Smooth muscle cell (in vitro differentiated cells): ENCODE measurements at regions not wholly inside any gene's neighbourhood (a gene's known extent, or its start where the extent isn't known, plus 50 kb on each side); places are given as distances from the start of the nearest gene placed in this dataset.
A peak's percentile ranks its signal among the peaks of the same experiment; 100 is the strongest.
"Not testable (repeated sequence)": the region's sequence is repeated elsewhere in the genome, so short reads cannot be mapped to it uniquely, and the experiment has no call there.

Experiments used
- DNase-seq: peaks from one replicate; lab custom pipeline; 2025; ENCODE audit not compliant: unreplicated experiment; lab: John Stamatoyannopoulos, UW
- H2AFZ ChIP-seq: fragments of 200-600 bp; sonication (generic); 2 replicates; pipeline ENCODE4 v1.6.0; 2016; ENCODE audit warnings: antibody characterized with exemption, low read depth, mild to moderate bottlenecking
- H3F3A ChIP-seq: fragments of 200-600 bp; sonication (generic); 2 replicates; pipeline ENCODE4 v1.6.0; 2017; ENCODE audit warnings: antibody characterized with exemption, low read depth
- H3K27ac ChIP-seq: fragments of 200-600 bp; sonication (generic); 2 replicates; pipeline ENCODE4 v1.5.1; 2016; ENCODE audit warnings: low read depth, mild to moderate bottlenecking
- H3K27me3 ChIP-seq: fragments of 200-600 bp; sonication (generic); 2 replicates; pipeline ENCODE4 v1.6.1; 2016; ENCODE audit warnings: low read depth, mild to moderate bottlenecking
- H3K36me3 ChIP-seq: fragments of 200-600 bp; sonication (generic); 2 replicates; pipeline ENCODE4 v1.5.1; 2016; ENCODE audit warnings: low read depth
- H3K4me1 ChIP-seq: fragments of 200-600 bp; sonication (generic); 2 replicates; pipeline ENCODE4 v1.5.1; 2016; ENCODE audit warnings: low read depth
- H3K4me2 ChIP-seq: fragments of 200-600 bp; sonication (generic); 2 replicates; pipeline ENCODE4 v1.6.0; 2016; ENCODE audit warnings: mild to moderate bottlenecking
- H3K4me3 ChIP-seq: fragments of 200-600 bp; sonication (generic); 2 replicates; pipeline ENCODE4 v1.5.1; 2016; ENCODE audit warnings: mild to moderate bottlenecking
- H3K79me2 ChIP-seq: fragments of 200-600 bp; sonication (generic); 2 replicates; pipeline ENCODE4 v1.6.0; 2016; ENCODE audit warnings: low read depth, mild to moderate bottlenecking
- H3K9ac ChIP-seq: fragments of 200-600 bp; sonication (generic); 2 replicates; pipeline ENCODE4 v1.6.0; 2016; ENCODE audit warnings: low read depth
- H3K9me3 ChIP-seq: fragments of 200-600 bp; sonication (generic); replicated peaks from 2 replicates; pipeline ENCODE4 v1.5.1; 2016; ENCODE audit warnings: low read depth
- H4K20me1 ChIP-seq: fragments of 200-600 bp; sonication (generic); 2 replicates; pipeline ENCODE4 v1.6.0; 2016; ENCODE audit warnings: low read depth
- CTCF ChIP-seq: fragments of 200-600 bp; sonication (generic); IDR thresholded peaks from 2 replicates; pipeline ENCODE4 v1.5.1; 2017; ENCODE audit warnings: borderline replicate concordance, mild to moderate bottlenecking, antibody characterized with exemption; ENCODE audit not compliant: insufficient read depth, poor library complexity, severe bottlenecking
- WGBS: methylation state at CpG from one replicate; pipeline ENCODE4 v1.1.7; 2016; ENCODE audit warnings: low lambda C conversion rate; 5-methylcytosine and 5-hydroxymethylcytosine counted together

DNA sequence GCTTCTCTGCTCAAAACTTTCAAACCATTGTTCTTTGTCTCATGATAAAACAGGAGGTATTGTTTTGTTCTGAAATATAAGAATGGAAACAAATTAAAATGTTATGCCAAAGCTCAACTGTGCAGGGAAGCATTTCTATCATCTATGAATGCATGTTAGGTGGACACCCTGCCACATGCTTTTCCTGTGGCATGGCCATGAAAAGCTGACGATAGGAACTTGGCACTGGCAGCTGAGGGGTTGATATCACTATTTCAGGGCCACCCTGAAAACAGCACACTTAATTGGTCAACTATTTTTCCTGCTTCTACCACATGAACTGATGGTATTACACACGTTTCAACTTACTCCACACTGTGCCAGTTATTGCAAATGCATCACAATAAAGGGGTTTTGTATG lies 157.3 kb downstream of the MREG start:
- TF ChIP-seq CTCF, result no peak

GRCh38 chr2:215855308-215855707 lies 158.0 kb downstream of the MREG start:
- not testable (repeated sequence) for H4K20me1 ChIP-seq, H3K27ac ChIP-seq, H3K36me3 ChIP-seq, H3K4me3 ChIP-seq, H3K79me2 ChIP-seq, H3K9ac ChIP-seq, H3K9me3 ChIP-seq, H2AFZ ChIP-seq, DNase-seq, H3K27me3 ChIP-seq, H3K4me2 ChIP-seq, H3F3A ChIP-seq, H3K4me1 ChIP-seq
- 92% methylated on average over 1 of the region's 1 CpG for WGBS

More for the DNA sequence above, 157.3 kb downstream of the MREG start:
- Histone ChIP-seq H3K79me2 (no peaks in the 10 kb centered on the region), H3K4me3 (no peak overlapping the region), H2AFZ (no peak overlapping the region), H3K9ac (no peak overlapping the region), H3K36me3 (no peaks in the 10 kb centered on the region), H3F3A (no peaks in the 10 kb centered on the region), H3K27me3 (no peaks in the 10 kb centered on the region), H3K27ac (no peak overlapping the region), H3K4me2 (no peak overlapping the region), H3K4me1 (no peaks in the 10 kb centered on the region), H4K20me1 (no peaks in the 10 kb centered on the region), H3K9me3 (no peaks in the 10 kb centered on the region)
- WGBS, result 96% methylated on average over 2 of the region's 2 CpGs
- DNase-seq, result no peak

DNA sequence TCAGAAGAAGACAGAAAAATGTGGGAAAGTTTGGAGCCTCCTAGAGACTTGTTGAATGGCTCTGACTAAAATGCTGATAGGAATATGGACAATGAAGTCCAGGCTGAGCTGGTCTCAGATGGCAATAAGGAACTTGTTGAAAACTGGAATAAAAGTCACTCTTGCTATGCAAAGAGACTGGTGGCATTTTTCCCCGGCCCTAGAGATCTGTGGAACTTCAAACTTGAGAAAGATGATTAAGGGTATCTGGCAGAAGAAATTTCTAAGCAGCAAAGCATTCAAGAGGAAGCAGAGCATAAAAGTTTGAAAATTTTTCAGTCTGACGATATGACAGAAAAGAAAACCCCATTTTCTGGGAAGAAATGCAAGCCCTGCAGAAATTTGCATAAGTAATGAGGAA lies 159.3 kb downstream of the MREG start:
- Histone ChIP-seq H3K4me2 (no peak overlapping the region), H3K9me3 (no peaks in the 10 kb centered on the region), H3K27ac (no peak overlapping the region), H3K4me1 (no peaks in the 10 kb centered on the region), H4K20me1 (no peaks in the 10 kb centered on the region), H3K4me3 (no peak overlapping the region), H2AFZ (no peak overlapping the region), H3K79me2 (no peaks in the 10 kb centered on the region), H3F3A (no peaks in the 10 kb centered on the region), H3K9ac (no peak overlapping the region), H3K36me3 (no peaks in the 10 kb centered on the region), H3K27me3 (no peaks in the 10 kb centered on the region)
- DNase-seq, result no peak
- TF ChIP-seq CTCF, result no peak
- 47% methylated on average over 2 of the region's 2 CpGs for WGBS

DNA sequence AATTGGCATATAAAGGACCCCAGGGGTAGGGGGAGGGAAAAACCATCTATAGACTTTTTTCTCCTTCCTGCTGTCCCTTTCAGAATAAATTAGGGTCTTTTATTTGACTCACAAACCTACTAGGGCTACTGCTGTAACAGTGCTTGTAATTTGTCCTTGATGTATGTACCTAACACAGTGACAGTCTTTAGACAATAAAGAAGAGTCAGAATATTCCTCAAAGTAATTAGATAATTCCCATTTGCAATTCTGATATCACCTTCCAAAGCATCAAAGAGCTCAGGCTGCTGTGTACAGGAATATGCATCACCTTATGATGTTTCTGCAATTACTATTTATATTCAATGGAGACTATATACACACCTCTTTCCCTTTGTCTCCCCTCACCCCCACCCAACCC lies 161.7 kb downstream of the MREG start:
- Histone ChIP-seq H3K27ac (peak overlapping the region; percentile 56), H3K4me3 (no peak overlapping the region), H3K4me2 (peak overlapping the region; percentile 50), H3F3A (no peaks in the 10 kb centered on the region), H3K27me3 (no peaks in the 10 kb centered on the region), H3K79me2 (no peaks in the 10 kb centered on the region), H3K9me3 (no peaks in the 10 kb centered on the region), H3K4me1 (no peaks in the 10 kb centered on the region), H2AFZ (no peak overlapping the region), H3K9ac (no peak overlapping the region), H4K20me1 (no peaks in the 10 kb centered on the region), H3K36me3 (no peaks in the 10 kb centered on the region)
- no peak for TF ChIP-seq CTCF
- DNase-seq, result no peak
